ENCODE measurements at regions not wholly inside any gene's neighbourhood (a gene's known extent, or its start where the extent isn't known, plus 50 kb on each side); places are given as distances from the start of the nearest gene placed in this dataset.

DNA sequence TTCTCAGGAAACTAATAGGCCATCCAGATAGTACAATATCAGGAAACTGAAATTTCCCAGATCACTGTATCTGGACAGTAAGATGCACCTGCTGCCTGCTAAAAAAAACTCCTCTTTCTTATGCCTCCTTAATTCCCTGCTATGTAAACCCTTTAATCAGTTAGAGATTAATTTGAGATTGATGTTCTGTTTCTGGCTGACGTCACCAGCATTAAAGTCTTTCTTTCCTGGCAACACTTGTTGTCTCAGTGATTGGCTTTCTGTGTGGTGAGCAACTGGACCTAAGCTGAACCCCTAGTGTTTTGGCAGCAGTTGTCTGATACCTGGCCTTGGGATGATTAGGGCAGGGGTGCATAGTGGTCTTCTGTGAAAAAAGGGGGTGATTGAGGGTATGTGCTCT is 175.8 kb downstream of the TENT4A start:
- TF ChIP-seq, protein P1, sequence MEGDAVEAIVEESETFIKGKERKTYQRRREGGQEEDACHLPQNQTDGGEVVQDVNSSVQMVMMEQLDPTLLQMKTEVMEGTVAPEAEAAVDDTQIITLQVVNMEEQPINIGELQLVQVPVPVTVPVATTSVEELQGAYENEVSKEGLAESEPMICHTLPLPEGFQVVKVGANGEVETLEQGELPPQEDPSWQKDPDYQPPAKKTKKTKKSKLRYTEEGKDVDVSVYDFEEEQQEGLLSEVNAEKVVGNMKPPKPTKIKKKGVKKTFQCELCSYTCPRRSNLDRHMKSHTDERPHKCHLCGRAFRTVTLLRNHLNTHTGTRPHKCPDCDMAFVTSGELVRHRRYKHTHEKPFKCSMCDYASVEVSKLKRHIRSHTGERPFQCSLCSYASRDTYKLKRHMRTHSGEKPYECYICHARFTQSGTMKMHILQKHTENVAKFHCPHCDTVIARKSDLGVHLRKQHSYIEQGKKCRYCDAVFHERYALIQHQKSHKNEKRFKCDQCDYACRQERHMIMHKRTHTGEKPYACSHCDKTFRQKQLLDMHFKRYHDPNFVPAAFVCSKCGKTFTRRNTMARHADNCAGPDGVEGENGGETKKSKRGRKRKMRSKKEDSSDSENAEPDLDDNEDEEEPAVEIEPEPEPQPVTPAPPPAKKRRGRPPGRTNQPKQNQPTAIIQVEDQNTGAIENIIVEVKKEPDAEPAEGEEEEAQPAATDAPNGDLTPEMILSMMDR (IDR thresholded peaks at IDR 0.05): no peak
- no peak for TF ChIP-seq POLR2A (IDR thresholded peaks at IDR 0.05)

Measured in esophagus squamous epithelium (tissue), 4 donors.